Jurkat, Clone E6-1 (cell line): ENCODE measurements at regions not wholly inside any gene's neighbourhood (a gene's known extent, or its start where the extent isn't known, plus 50 kb on each side); places are given as distances from the start of the nearest gene placed in this dataset.
"Not testable (repeated sequence)": the region's sequence is repeated elsewhere in the genome, so short reads cannot be mapped to it uniquely, and the experiment has no call there.

Experiments used
- DNase-seq: peaks from one replicate; pipeline ENCODE4 v3.0.0-alpha.2; 2011; ENCODE audit warnings: low read depth, low spot score
- H3K4me3 ChIP-seq: 2 replicates; pipeline ENCODE4 v1.5.1; 2011; ENCODE audit warnings: mild to moderate bottlenecking, low read length, control low read depth, moderate library complexity

- DNase-seq, result no peak
- no peak overlapping the region for H3K4me3 ChIP-seq
These were observed 110.0 kb upstream of the PMEPA1 start for GRCh38 chr20:57819691-57820380.

DNA sequence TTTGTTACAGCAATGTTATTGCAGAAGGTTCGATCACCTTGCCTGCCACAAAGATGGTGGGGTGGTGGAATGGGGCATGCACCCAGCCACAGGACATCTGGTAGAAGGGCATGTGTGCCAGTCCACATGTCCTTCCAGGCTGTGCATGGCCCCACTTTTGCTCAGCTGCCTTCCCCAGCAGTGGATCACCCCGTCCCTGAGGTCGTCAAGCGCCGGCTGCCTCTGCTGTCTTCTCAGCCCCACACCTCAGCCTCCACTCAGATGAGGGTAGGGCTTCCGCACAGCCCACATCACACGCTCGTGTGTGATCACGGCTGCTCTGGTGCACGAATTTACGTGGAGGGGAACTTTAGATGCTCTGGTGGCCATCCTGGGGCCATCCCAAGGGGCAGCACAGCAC, 109.5 kb upstream of the PMEPA1 start:
- H3K4me3 ChIP-seq, result no peak overlapping the region
- no peak for DNase-seq

- no peak for DNase-seq
- H3K4me3 ChIP-seq, result no peak overlapping the region
These were observed 108.8 kb upstream of the PMEPA1 start for GRCh38 chr20:57818418-57819181.

- DNase-seq, result no peak
- H3K4me3 ChIP-seq, result no peak overlapping the region
These were observed 105.6 kb upstream of the PMEPA1 start for GRCh38 chr20:57815405-57815804.

DNA sequence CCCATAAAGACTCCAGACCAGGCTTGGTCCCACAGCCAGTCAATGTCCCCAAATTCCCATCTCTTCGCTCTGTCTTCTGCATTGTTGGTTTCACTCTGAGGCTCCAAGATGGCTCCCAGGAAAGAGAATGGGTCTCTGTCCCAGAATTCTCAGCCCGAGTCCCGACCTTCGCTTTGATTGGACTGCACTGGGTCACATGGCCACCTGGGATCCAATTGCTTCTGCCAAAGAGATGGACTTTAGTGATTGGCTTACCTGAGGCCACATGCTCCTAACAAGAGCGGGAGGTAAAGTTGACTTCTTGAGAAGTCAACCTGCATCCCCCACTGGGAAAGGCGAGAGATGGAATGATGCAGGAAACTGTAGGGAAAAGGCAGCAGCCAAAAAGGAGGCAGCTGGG, 104.7 kb upstream of the PMEPA1 start:
- no peak overlapping the region for H3K4me3 ChIP-seq
- no peak for DNase-seq

GRCh38 chr20:57813509-57814269, 103.9 kb upstream of the PMEPA1 start:
- H3K4me3 ChIP-seq, result no peak overlapping the region
- peak; percentile 51 for DNase-seq

GRCh38 chr20:57812632-57813031, 102.8 kb upstream of the PMEPA1 start:
- DNase-seq, H3K4me3 ChIP-seq: not testable (repeated sequence)

DNA sequence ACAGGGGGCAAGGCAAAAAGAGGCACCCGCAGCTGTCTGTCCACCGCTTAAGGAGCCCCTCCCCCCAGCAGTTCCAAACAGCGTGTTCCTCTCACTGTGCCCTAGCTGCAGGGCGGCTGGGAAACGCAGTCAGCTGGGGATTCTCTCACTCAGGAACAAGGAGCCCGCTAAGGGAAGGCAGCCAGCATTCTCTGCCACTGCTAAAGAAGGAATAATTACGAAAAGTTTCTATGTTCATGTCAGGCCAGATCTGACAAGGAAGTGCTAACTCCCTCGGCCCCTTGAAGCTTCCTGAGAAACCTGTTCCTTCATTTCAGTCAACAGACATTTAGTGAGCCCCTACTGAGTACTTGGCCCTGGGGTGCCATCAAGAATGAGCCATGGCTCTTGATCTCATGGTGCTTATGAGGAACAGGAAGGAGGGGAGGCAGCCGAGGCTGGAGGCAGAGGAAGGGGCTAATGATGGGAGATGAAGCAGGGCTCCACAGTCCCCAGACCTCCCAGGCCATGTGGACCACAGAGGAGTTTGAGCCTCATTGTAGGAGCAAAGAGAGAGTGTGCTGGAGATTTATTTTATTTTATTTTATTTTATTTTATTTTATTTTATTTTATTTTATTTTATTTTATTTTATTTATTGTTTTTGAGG, 101.7 kb upstream of the PMEPA1 start:
- no peak for DNase-seq
- no peak overlapping the region for H3K4me3 ChIP-seq

- no peak overlapping the region for H3K4me3 ChIP-seq
- no peak for DNase-seq
These were observed 100.9 kb upstream of the PMEPA1 start for GRCh38 chr20:57810511-57811373.

GRCh38 chr20:57809661-57810172, 99.9 kb upstream of the PMEPA1 start:
- no peak overlapping the region for H3K4me3 ChIP-seq
- no peak for DNase-seq

- no peak overlapping the region for H3K4me3 ChIP-seq
- no peak for DNase-seq
These were observed 99.3 kb upstream of the PMEPA1 start for GRCh38 chr20:57809149-57809548.

DNA sequence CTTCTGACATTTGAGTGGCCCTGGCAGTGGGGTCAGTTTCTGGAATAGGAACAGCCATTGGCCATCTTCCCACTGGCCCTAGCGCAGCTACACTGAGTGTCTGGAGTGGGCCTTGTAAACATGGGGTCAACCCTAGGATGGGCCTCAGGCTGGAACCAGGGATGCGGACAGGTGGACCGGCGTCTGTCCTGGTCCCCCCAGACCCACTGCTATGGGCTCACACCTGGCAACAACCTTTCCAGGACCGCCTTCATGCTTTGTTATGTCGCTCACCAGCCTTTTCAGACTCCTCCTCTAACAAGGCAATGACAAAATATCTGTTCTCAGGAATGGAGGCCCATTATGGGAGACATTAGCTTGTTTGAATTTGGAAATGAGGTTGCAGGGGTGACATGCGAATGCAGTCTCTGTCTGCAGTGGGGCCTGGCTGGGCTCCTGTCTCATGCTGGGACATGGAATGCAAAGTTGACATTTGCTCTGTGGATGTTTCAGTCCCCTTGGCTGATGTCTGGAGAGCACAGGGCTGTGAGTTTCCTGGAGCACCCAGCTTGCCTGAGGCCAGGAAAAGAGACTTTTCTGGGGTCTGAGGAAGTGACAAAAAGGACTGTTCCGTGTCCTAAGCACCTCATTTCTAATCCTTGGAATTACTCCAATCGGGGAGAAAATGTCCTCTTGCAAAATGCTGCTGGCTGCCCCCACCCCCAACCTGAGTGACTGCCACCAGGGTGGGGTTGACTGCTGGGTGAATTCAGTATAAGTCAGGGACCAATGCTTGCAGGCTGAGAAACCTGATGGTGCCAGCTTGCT, 98.7 kb upstream of the PMEPA1 start:
- no peak for DNase-seq
- no peak overlapping the region for H3K4me3 ChIP-seq

GRCh38 chr20:57807401-57808263, 97.8 kb upstream of the PMEPA1 start:
- no peak overlapping the region for H3K4me3 ChIP-seq
- DNase-seq, result no peak

- DNase-seq, result no peak
- H3K4me3 ChIP-seq, result no peak overlapping the region
These were observed 97.2 kb upstream of the PMEPA1 start for GRCh38 chr20:57806975-57807374.

- DNase-seq, result no peak
- H3K4me3 ChIP-seq, result no peak overlapping the region
These were observed 96.7 kb upstream of the PMEPA1 start for GRCh38 chr20:57806476-57806875.

DNA sequence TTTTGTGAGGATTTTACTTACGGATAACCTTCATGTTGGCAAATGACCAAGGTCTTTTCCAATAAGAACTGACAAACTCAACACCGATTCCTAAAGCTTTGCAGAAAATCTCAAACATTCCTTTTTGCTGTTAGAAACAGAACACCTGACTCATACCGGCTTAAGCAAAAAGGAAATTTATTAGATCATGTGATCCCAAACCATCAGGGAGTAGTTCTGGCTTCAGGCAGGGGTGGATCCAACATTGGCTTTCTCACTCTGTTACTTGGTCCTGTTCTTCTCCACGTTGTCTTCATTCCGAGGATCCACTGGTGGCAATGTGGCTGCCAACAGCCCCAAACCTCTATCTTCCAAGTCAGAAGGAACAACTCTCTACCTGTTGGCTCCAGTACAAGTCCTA, 95.9 kb upstream of the PMEPA1 start:
- no peak for DNase-seq

More for the DNA sequence above, 95.9 kb upstream of the PMEPA1 start:
- H3K4me3 ChIP-seq, result no peak overlapping the region
